HT-29 (cell line): ENCODE measurements at regions not wholly inside any gene's neighbourhood (a gene's known extent, or its start where the extent isn't known, plus 50 kb on each side); places are given as distances from the start of the nearest gene placed in this dataset.

Experiments
- DNase-seq: peaks from one replicate; pipeline ENCODE4 v3.0.0-alpha.2; 2015; ENCODE audit warnings: low spot score

DNA sequence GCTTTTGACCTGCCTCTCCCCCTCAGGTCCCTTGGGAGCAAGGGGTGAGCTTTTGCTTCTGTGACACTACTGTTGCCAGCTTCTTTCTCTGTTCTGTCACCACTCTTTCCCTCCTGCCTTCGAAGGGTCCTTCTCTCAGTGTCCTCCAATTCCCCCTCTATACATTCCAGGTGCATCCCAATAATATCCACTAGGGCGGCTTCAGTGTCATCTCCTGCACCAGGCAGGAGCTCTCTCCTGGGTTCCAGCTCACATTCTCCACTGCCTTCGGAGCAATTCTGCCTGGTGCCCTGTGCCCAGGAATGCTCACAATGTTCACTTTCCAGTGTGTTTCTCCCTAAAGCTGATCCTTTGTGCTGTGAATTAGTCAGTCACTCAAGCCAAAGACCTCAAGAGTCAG is 83.9 kb upstream of the CXCL14 start:
- no peak for DNase-seq

DNA sequence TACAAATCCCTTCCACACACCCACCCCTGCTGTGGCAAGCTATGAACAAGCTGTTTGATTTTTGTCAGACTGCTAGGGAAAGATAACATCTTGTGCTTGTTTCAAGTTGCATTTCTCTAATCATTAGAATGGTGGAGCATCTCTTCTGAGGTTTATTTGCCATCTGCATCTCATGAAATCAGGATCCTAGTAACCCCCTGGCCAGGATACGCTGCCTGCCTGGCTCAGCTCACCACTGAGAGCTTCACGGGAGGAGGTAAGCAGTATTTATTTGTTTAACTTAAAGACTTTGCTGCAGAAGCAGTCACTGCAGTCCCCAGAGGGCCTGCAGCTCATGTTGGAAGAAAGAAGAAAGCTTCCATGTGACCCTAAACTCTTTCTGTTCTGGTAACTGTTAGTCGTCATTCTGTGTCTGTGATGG is 83.3 kb upstream of the CXCL14 start:
- no peak for DNase-seq

DNA sequence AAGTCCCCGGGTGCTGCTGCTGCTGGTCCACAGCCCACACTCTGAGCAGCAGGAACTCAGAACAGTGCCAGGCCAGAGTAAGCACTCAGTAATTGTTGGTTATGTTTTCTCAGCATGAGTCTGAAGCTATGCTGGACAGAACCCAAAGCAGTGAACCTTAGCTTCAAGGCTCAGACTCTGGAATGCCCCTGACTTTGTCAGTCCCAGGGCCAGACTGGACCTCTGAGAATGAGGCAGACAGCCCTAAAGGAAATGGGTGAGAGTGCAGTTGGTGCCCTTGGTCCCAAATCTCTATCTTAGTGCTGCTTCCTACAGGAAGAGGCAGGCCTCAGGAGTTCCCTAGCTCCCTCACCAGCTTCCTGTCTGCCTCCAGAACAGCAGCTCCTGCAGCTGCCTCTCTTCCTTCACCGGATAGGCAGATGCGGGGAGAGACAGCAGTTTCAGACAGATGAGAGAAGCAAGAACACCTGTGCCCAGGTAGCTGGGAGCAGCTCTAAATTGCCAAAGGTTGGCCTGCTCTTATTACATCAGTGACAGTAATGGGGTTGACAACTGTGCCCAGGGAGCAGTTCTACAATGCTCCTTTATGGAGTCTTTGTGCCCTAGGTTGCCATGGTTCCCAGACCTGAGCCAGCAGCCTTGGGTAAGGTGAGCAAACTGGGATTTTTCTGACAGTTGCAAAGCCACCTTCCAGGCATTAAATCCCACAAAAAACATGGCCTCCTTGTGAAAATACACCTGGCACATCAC is 82.2 kb upstream of the CXCL14 start:
- no peak for DNase-seq

DNA sequence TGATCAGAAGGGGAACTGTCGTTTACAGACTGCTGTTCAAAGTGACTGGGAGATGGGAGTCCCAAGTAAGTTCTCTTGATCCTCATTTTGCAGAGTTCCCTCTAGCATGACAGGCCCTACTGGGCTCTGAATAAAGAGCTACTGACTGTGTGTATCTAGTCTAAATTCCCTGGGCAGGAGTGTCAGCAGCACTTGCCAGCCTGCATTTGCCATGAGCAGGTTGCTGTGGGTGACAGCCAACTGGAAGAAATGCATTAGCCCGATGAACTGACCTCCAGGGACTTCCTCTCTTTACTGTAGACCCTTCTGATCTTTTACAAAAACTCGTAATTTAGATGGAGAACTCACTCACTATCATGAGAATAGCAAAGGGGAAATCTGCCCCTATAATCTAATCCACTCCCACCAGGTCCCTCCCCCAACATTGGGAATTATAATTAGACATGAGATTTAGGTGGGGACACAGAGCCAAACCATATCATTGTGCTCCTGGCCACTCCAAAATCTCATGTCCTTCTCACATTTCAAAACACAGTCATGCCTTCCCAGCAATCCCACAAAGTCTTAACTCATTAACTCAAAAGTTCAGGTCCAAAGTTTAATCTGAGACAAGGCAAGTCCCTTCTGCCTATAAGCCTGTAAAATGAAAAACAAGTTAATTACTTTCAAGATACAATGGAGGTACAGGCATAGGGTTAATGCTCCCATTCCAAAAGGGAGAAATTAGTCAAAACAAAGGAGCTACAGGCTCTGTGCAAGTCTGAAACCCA is 78.9 kb upstream of the CXCL14 start:
- DNase-seq, result no peak

DNA sequence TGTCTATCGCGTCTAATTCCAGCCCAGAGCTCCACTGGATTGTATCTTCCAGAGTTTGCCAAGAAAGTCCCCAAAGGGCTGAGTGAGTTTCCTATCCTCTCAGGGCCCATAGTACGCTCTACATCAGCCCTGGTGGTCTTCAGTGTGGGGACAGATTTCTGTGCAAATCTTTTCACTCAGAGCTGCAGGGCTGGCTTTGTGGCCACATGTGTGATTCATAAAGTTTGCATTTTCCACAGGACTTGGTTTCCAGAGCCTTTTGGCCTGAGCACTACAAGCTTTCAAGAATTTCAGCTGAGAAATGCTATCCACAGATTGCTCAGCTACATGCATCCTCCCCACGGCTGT is 76.7 kb upstream of the CXCL14 start:
- DNase-seq, result no peak

DNA sequence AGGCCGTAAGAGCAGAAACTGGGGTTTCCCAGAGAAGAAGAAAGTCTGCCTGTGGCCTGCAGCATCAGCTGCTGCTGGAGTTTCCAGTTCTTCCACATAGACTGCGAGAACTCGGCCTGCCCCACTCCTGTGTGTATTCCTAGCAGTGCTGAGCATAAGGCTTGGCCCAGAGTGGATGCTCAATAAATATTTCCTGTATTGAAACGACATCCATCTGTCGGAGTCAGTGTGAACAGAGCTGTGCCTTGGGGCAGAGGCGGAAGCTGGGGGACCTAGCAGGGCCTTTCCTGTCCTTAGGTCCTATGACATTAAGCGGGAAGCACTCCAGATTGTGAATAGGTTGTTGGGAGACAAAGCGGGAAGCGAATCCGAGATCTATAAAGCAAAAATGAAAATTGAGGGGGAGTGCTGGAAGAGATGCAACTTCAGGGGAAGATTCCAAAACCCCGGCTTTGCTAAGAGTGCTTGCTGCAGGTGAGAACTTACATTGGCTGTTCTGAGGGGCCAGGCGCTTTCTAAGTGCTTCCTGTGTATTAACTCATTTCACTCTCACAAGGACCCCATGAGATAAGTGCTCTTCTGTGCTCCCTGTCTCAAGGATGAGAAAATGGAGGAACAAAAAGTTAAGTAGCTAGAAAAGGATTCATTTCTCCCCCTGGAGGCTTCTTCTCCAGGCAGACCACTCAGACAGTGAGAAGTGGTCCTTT is 76.1 kb upstream of the CXCL14 start:
- no peak for DNase-seq

DNA sequence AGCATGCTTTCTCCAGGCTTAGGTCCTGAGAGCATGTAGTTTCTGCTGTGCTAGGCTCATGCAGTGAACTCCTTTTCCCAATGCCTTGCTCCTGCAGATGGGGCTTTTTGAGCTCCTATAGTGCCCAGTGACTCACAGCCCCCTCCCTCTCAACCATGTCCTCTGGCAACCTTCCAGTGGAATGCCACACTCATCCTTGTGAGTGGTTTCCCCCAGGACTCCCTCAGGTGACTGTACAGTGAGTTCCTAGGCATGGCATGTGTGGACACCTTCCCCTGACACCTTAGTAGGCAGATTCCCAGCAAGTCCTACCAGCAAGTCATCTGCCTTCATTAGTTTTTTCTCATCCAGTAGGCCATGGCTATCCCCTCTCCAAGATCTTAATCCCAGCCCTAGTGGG is 72.4 kb upstream of the CXCL14 start:
- DNase-seq, result peak; percentile 9

DNA sequence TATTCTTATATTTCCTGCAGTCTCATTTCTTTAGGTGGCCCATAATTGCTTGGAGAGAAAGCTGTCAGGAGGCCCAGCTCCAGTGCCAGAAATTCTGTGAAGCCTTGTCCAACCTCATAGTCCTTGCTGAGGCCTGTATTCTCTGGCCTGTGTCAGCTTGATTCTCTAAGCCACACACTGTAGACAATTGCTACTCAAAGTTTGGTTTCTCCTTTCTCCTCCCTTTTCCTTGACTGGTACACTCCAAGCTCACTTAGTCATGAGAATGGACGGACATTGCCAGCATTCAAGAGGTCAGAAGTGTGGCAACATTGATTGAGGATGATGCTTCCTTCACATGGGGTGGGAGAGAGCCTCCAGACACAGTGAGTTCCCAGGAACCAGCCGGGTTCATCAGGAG is 71.3 kb upstream of the CXCL14 start:
- no peak for DNase-seq

DNA sequence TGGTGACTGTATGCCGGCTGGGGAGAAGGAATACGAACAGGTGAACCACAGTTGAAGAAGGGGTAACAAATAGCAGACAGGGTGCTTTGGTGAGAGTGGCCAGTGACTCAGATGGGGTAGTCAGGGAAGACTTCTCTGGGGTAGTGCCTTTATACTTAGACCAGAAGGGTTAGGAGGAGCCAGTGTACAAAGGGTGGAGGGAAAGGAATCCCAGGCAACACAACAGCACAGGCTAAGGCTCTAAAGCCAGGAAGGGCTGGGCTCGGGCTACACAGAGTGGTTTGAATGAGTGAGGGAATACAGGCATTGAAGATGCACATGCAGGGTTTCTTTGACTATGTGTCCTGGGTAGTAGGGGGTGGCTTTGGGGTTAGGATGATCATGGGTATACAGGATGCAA is 70.6 kb upstream of the CXCL14 start:
- no peak for DNase-seq

DNA sequence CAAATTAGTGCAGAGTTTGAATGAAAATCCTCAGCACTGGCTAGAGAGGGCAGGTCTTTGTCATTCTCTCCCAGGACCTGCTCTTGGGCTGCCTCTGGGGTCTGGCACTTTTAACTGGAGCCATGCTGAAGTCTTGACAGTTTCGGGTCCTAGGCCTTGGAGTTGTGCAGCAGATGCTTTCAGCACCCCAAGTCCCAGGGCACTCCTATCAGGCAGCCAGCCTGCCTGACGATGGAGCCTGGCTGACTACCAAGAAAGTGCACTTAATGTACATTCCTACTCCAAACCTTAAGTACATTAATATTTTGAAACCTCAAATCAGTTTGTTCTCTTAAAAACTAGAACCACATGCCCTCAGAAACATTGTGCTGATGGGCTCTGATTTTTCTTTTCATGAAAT is 69.3 kb upstream of the CXCL14 start:
- DNase-seq, result no peak

DNA sequence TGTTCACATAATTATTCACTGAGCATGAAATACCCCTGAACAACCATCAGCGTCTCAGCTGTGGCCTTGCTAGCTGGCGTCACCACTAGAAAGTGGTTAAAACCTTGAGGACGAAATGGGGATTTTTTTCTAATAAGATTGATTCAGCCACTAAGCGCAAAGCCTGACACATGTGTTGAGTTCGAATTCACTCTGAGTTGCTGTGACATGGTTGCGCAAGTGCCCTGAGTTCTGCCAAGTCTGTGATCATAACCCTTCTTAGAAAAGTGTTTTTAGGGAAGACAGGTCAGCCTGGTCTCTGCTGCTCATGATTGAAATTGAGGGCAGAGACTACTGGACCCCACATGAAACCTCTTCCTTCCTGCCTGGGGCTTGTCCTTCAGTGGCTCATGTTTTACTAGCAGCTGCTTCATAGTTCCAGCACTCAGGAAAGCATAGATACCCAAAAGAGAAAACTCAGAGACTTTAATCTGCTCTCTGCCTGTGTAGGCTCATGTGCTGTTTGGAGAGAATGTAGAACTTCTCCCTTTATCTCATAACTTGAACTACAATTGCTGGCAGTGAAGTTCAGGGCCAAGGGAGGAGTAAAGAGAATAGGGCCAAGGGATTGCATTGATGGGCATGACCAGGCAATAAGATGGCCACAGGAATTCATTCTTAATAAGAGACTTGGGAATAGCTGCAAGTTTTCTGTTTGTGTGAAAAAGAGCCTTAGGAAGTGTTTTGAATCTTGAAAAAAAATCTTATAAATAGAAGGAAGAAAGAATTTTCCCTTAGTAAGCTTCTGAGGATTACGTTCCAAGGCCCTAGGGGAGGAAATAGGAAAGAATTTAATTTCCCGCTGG is 66.8 kb upstream of the CXCL14 start:
- DNase-seq, result no peak

DNA sequence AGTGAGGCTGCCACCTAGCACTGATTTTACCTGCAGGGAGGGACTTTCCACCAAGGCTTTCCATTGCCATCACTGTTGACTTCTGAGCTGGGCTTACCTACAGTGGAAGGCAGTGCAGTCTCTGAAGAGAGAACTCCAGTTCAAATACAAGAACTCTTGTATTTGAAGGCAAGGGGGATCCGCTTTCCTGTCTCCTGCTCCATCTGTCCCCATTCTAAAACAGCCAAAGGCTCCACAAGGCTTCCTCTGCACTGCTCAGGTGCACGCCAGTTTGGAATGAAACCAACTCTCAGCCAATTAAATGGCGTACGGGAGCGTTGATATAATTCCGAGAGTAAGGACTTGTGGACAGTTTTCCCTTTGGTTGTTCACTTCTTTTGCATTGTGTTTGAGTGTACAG is 66.0 kb upstream of the CXCL14 start:
- DNase-seq, result no peak

DNA sequence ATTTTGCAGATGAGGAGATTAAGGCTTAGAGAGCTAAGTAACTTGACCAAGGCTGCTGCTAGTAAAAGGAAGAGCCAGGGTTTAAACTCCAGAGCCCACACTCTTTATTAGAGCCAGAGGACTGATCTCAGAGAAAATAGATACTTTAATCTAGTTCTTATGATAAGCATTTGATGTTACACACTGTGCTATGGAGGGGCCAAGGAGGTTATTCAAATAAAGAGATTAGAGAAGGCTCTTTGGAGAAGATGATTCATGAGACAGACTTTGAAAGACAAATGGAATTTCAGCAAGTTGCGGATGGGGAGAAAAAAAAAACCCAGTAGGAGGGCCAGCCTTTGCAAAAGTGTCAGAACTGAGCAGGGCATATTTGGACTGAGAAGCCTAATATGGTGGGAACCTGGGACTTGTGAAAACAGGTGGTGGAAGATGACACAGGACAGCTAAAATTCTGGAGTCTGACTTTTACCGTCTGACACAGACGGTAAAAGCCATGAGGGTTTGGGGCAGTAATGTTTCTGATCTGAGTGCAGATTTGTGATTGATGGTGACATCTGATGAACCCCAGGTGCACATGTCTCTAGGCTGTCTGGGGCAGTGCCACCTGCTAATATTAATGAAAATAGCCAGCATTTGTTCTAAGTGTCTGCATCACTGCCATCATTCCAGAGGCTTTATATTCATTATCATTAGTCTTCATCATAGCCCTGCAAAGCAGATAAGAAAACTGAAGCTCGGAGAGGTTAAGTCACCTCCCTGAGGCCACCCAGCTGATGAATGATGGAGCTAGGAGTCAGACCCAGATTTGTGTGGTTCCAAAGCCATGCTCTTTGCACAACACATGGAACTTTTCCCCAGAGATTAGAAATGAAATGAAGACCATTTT is 65.3 kb upstream of the CXCL14 start:
- no peak for DNase-seq

DNA sequence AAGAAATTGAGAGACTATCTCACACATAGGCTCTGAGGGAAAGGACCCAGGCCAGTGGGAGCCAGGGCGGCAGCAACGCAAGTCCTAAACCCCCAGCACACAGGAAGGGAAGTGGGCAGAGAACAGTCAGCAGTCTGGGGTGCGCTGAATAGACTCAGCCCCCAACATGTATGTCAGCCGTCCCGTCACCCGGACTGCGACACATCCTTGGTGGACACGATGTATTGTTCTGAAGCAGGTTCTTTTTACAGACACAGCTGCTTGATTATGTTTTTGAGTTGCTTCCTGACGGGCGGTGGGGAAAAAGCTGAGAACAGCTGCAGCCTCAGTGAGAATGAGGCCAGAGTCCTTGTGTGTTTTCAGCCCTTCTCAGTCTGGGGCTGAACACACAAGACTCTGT is 64.1 kb upstream of the CXCL14 start:
- no peak for DNase-seq

DNA sequence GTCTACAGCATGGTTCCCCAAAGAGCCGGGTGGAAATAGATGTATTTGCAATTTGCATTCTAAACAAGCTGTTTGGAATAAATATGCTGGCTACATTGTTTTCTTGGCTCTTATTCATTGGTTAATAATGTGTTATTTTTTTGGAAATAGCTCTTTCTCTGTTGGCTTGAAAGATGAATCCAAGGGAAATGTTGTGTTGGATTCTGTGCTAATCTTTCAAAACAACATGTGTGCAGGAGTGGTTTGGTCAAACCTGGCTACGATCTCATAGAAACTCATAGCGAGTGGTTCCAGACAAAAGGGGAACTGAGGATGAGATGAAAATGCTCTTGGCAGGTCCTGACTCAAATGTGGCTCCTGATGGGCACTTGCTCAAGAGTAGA is 63.7 kb upstream of the CXCL14 start:
- DNase-seq, result no peak

DNA sequence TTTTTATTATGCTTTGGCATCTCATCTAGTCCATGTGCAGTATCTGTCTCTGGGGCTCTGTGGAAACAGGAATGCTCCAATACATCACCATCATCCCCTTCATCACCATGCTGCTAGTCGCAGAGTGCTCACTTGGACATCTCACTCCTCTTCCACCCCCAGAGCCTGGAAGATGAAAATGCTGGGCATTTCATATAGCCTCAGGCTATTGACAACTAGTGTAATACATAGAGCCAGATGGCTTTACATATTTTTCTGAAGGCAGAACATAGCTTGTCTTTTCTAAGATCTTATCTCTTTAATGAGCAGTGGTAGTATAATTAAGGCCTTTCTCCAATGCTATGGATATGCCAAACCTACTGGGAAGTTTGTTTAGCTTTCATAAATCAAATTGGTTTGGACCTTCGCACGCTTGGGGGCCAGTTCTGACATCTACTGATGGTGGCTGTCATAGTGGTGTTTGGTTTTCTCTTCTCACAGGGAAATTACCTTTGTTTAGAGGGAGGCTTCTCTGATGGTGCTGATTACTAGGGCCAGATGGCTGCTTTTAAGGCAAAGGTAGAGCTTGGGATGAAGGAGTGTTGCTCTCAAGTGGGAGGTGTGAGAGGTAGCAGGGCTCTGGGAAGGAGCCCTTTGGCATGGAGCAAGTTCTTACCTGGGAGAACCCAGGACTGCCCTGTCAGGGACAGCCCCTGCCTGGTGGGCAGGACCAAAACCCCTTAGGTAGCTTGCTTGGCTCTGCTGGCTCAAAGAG is 63.1 kb upstream of the CXCL14 start:
- DNase-seq, result no peak

DNA sequence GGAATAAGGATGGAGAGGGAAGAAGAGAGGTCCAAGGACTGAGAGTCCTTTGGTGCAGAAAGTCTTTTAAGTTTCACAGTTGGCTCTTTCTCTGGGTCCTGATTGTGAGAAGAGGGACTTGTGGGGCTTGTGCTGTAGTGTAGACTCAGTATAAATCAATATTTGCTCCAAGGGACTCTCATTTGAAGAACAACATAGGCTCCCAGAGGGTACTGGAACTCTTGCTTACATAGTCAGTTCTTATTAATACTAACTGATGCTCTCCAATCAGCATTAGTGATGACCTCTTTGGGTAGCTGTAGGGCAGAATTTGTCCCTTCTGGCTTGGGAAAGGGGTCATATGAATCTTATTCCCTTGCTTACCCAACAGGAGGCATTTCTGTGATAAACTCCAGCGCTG is 62.5 kb upstream of the CXCL14 start:
- no peak for DNase-seq

DNA sequence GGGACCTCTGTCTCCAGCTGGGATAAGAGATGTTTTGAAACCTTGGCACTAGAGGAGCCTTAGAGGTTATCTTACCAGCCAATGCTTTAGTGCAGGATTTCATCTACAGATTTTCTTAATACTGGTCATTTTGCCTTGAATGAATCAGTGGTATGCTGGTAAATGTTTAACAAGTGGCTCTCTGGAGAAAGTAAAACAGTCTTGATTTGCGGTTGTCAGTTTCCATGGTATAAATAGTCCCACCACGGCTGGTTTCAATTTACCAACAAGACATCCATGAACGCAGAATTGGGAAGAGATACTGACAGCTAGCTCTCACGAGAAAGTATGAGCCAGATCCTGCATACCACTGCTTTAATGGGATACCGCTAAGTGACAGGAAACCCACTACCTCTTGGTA is 56.7 kb upstream of the CXCL14 start:
- no peak for DNase-seq

DNA sequence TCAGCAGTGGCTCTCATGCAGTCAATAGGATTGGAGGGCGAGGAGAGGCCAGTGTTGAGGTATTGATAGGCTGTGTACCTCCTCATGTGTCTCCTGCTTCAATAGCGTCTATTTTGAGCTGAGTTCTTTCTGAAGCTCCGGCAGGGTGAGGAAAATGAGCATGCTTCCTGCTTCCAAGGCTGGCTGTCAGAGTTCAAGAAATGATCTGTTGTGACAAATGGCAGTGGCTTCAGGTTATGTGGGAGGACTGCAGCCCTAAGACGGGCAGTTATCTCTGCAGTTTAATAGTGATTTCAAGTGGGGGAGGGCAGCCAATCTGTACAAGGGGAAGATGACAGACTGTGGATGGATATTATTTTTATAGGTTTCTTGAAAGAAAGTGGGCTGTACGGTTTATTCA is 54.0 kb upstream of the CXCL14 start:
- DNase-seq, result no peak

DNA sequence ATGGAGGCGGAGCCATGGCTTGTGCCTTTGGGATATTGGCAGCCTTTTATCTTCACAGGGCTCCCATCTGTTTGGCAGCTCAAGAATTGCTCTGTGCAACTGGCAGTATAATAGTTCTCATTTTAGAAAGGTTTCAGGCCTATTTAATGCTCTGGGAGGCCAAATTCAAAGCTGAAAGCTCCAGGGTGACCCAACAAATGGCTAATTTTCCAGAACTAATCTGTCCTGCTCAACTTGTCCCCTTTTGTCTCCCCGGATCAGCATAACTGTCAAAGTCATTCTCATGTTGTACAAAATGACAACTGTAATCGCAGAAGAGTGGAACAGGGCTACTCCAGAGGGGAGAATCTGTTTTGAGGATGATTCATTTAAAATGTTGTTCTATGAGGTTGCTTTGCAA is 52.6 kb upstream of the CXCL14 start:
- no peak for DNase-seq
